Adrenal gland (tissue), 5 donors: ENCODE measurements at regions not wholly inside any gene's neighbourhood (a gene's known extent, or its start where the extent isn't known, plus 50 kb on each side); places are given as distances from the start of the nearest gene placed in this dataset.

ENCODE experiments used
- CTCF ChIP-seq, 6 experiments: fragments of 450-650 bp in 4 of 6; fragments of 200-600 bp in 2 of 6; sonication (generic) in 1 of 6; IDR thresholded peaks; 1 replicate in 5 of 6; 2 replicates in 1 of 6; pipeline versions ENCODE4 v1.5.1 to v1.8.0; 2016 to 2021; ENCODE audit warnings: antibody characterized with exemption in 6 of 6, mild to moderate bottlenecking in 2 of 6, moderate library complexity in 1 of 6
- POLR2A ChIP-seq, 2 donors: fragments of 450-650 bp; IDR thresholded peaks; one replicate each; pipeline ENCODE4 v1.6.1; 2017; ENCODE audit warnings: antibody characterized with exemption in 2 of 2, mild to moderate bottlenecking in 2 of 2, moderate library complexity in 1 of 2
- donor health status: DM: no; HTN: no; CAD: no.

GRCh38 chr18:31233621-31234275, 71.1 kb upstream of the DSC1 start:
- TF ChIP-seq POLR2A (IDR thresholded peaks at IDR 0.05) (no peak), CTCF (IDR thresholded peaks at IDR 0.05) (no peak)
